IPS DF 19.7 (cell line): ENCODE measurements at regions not wholly inside any gene's neighbourhood (a gene's known extent, or its start where the extent isn't known, plus 50 kb on each side); places are given as distances from the start of the nearest gene placed in this dataset.

ENCODE experiments used
- DNase-seq: peaks from one replicate; pipeline ENCODE4 v3.0.0-alpha.2; 2013; ENCODE audit warnings: low read depth, low spot score

GRCh38 chr2:18740474-18740881, 151.1 kb upstream of the NT5C1B start:
- DNase-seq: no peak

GRCh38 chr2:18731666-18732065, 142.3 kb upstream of the NT5C1B start:
- no peak for DNase-seq

- DNase-seq: no peak
Measured at GRCh38 chr2:18724371-18725145, 135.2 kb upstream of the NT5C1B start.

GRCh38 chr2:18723219-18723618, 133.8 kb upstream of the NT5C1B start:
- DNase-seq: no peak

GRCh38 chr2:18722101-18722500, 132.7 kb upstream of the NT5C1B start:
- DNase-seq: no peak

GRCh38 chr2:18721038-18721922, 131.9 kb upstream of the NT5C1B start:
- DNase-seq: no peak

- no peak for DNase-seq
Measured at GRCh38 chr2:18719978-18720775, 130.8 kb upstream of the NT5C1B start.

GRCh38 chr2:18708203-18708715, 118.9 kb upstream of the NT5C1B start:
- DNase-seq: no peak

GRCh38 chr2:18706001-18706400, 116.6 kb upstream of the NT5C1B start:
- no peak for DNase-seq

GRCh38 chr2:18704276-18704675, 114.9 kb upstream of the NT5C1B start:
- no peak for DNase-seq

- no peak for DNase-seq
Measured at GRCh38 chr2:18703555-18703954, 114.2 kb upstream of the NT5C1B start.

- DNase-seq: no peak
Measured at GRCh38 chr2:18701981-18702380, 112.6 kb upstream of the NT5C1B start.

- no peak for DNase-seq
Measured at GRCh38 chr2:18701546-18701945, 112.2 kb upstream of the NT5C1B start.

- DNase-seq: no peak
Measured at GRCh38 chr2:18690342-18690741, 101.0 kb upstream of the NT5C1B start.

GRCh38 chr2:18684206-18685038, 95.1 kb upstream of the NT5C1B start:
- no peak for DNase-seq

GRCh38 chr2:18682681-18683080, 93.3 kb upstream of the NT5C1B start:
- no peak for DNase-seq

GRCh38 chr2:18677280-18677679, 87.9 kb upstream of the NT5C1B start:
- DNase-seq: no peak

GRCh38 chr2:18674309-18674708, 84.9 kb upstream of the NT5C1B start:
- DNase-seq: no peak

GRCh38 chr2:18671363-18671762, 82.0 kb upstream of the NT5C1B start:
- DNase-seq: no peak

- no peak for DNase-seq
Measured at GRCh38 chr2:18668221-18668620, 78.9 kb upstream of the NT5C1B start.

- DNase-seq: no peak
Measured at GRCh38 chr2:18664421-18664820, 75.1 kb upstream of the NT5C1B start.
